ENCODE measurements at regions not wholly inside any gene's neighbourhood (a gene's known extent, or its start where the extent isn't known, plus 50 kb on each side); places are given as distances from the start of the nearest gene placed in this dataset.

- no peaks in the 10 kb centered on the region for H4K20me1 ChIP-seq (ENCODE audit: insufficient read depth)
- no peak overlapping the region for H3K4me2 ChIP-seq (ENCODE audit: low read length)
- no peaks in the 10 kb centered on the region for H3K79me2 ChIP-seq (replicated peaks; ENCODE audit: insufficient read depth, low read length)
- H3K27ac ChIP-seq (ENCODE audit: low read length), result no peak overlapping the region
- H3K9ac ChIP-seq (ENCODE audit: low read length), result no peak overlapping the region
- TF ChIP-seq TAF1 (IDR thresholded peaks at IDR 0.05; ENCODE audit: low read depth), result no peak
- TF ChIP-seq POLR2AphosphoS5 (IDR thresholded peaks at IDR 0.05), result no peak
- no peaks in the 10 kb centered on the region for H3F3A ChIP-seq (ENCODE audit: insufficient read depth, low read length, poor library complexity, severe bottlenecking)
- no peak overlapping the region for H3K4me3 ChIP-seq (ENCODE audit: low read length)
- H3K9me2 ChIP-seq (ENCODE audit: insufficient read depth, low read length), result no peaks in the 10 kb centered on the region
- H2AFZ ChIP-seq (ENCODE audit: low read depth, low read length), result no peak overlapping the region
- no peaks in the 10 kb centered on the region for H3K27me3 ChIP-seq (ENCODE audit: insufficient read depth, low read depth, low read length)
- no peaks in the 10 kb centered on the region for H3K9me3 ChIP-seq (ENCODE audit: low read length)
- no peaks in the 10 kb centered on the region for H3K36me3 ChIP-seq (ENCODE audit: insufficient read depth, low read length)
These were observed 142.7 kb upstream of the DPPA4 start for GRCh38 chr3:109480014-109480413.

GRCh38 chr3:109478614-109479013, 141.3 kb upstream of the DPPA4 start:
- Histone ChIP-seq H3K9me2 (ENCODE audit: insufficient read depth, low read length) (no peaks in the 10 kb centered on the region), H3K9ac (ENCODE audit: low read length) (no peak overlapping the region), H3K9me3 (ENCODE audit: low read length) (no peaks in the 10 kb centered on the region), H3K27ac (ENCODE audit: low read length) (no peak overlapping the region), H4K20me1 (ENCODE audit: insufficient read depth) (no peaks in the 10 kb centered on the region), H3K4me3 (ENCODE audit: low read length) (no peak overlapping the region), H3K36me3 (ENCODE audit: insufficient read depth, low read length) (no peaks in the 10 kb centered on the region), H3F3A (ENCODE audit: insufficient read depth, low read length, poor library complexity, severe bottlenecking) (no peaks in the 10 kb centered on the region), H3K4me2 (ENCODE audit: low read length) (no peak overlapping the region), H2AFZ (ENCODE audit: low read depth, low read length) (no peak overlapping the region), H3K79me2 (replicated peaks; ENCODE audit: insufficient read depth, low read length) (no peaks in the 10 kb centered on the region), H3K27me3 (ENCODE audit: insufficient read depth, low read depth, low read length) (no peaks in the 10 kb centered on the region)
- TF ChIP-seq SMC3 (conservative IDR thresholded peaks at IDR 0.05; ENCODE audit: poor library complexity) (no peak), MXI1 (conservative IDR thresholded peaks at IDR 0.05; ENCODE audit: poor library complexity, severe bottlenecking) (no peak), POLR2AphosphoS5 (IDR thresholded peaks at IDR 0.05) (no peak), EP300 (conservative IDR thresholded peaks at IDR 0.05; ENCODE audit: poor library complexity, severe bottlenecking) (no peak), TAF1 (IDR thresholded peaks at IDR 0.05; ENCODE audit: low read depth) (no peak), RAD21 (conservative IDR thresholded peaks at IDR 0.05) (no peak), EZH2 (IDR thresholded peaks at IDR 0.05; ENCODE audit: borderline replicate concordance, insufficient read depth, low read length, poor library complexity, severe bottlenecking) (no peak), REST (IDR thresholded peaks at IDR 0.05; ENCODE audit: borderline replicate concordance) (no peak)
- TF ChIP-seq, protein P1, sequence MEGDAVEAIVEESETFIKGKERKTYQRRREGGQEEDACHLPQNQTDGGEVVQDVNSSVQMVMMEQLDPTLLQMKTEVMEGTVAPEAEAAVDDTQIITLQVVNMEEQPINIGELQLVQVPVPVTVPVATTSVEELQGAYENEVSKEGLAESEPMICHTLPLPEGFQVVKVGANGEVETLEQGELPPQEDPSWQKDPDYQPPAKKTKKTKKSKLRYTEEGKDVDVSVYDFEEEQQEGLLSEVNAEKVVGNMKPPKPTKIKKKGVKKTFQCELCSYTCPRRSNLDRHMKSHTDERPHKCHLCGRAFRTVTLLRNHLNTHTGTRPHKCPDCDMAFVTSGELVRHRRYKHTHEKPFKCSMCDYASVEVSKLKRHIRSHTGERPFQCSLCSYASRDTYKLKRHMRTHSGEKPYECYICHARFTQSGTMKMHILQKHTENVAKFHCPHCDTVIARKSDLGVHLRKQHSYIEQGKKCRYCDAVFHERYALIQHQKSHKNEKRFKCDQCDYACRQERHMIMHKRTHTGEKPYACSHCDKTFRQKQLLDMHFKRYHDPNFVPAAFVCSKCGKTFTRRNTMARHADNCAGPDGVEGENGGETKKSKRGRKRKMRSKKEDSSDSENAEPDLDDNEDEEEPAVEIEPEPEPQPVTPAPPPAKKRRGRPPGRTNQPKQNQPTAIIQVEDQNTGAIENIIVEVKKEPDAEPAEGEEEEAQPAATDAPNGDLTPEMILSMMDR (IDR thresholded peaks at IDR 0.05; ENCODE audit: poor library complexity, severe bottlenecking), result no peak

GRCh38 chr3:109460961-109461360, 123.6 kb upstream of the DPPA4 start:
- Histone ChIP-seq H3K9me2 (ENCODE audit: insufficient read depth, low read length) (no peaks in the 10 kb centered on the region), H2AFZ (ENCODE audit: low read depth, low read length) (no peak overlapping the region), H3K4me3 (ENCODE audit: low read length) (no peak overlapping the region), H3K36me3 (ENCODE audit: insufficient read depth, low read length) (no peaks in the 10 kb centered on the region), H3K9ac (ENCODE audit: low read length) (no peak overlapping the region), H3K4me2 (ENCODE audit: low read length) (no peak overlapping the region), H3K27ac (ENCODE audit: low read length) (no peak overlapping the region), H4K20me1 (ENCODE audit: insufficient read depth) (no peaks in the 10 kb centered on the region), H3K27me3 (ENCODE audit: insufficient read depth, low read depth, low read length) (no peaks in the 10 kb centered on the region), H3F3A (ENCODE audit: insufficient read depth, low read length, poor library complexity, severe bottlenecking) (no peaks in the 10 kb centered on the region), H3K9me3 (ENCODE audit: low read length) (no peaks in the 10 kb centered on the region), H3K79me2 (replicated peaks; ENCODE audit: insufficient read depth, low read length) (no peaks in the 10 kb centered on the region)
- TF ChIP-seq MXI1 (conservative IDR thresholded peaks at IDR 0.05; ENCODE audit: poor library complexity, severe bottlenecking) (no peak), REST (IDR thresholded peaks at IDR 0.05; ENCODE audit: borderline replicate concordance) (no peak), EZH2 (IDR thresholded peaks at IDR 0.05; ENCODE audit: borderline replicate concordance, insufficient read depth, low read length, poor library complexity, severe bottlenecking) (no peak), TAF1 (IDR thresholded peaks at IDR 0.05; ENCODE audit: low read depth) (no peak), SMC3 (conservative IDR thresholded peaks at IDR 0.05; ENCODE audit: poor library complexity) (no peak), POLR2AphosphoS5 (IDR thresholded peaks at IDR 0.05) (no peak), EP300 (conservative IDR thresholded peaks at IDR 0.05; ENCODE audit: poor library complexity, severe bottlenecking) (no peak), RAD21 (conservative IDR thresholded peaks at IDR 0.05) (no peak)
- TF ChIP-seq, protein P1 (IDR thresholded peaks at IDR 0.05; ENCODE audit: poor library complexity, severe bottlenecking), result no peak

Measured in neural cell (in vitro differentiated cells).